Tibial nerve (tissue), 4 donors: ENCODE measurements at regions not wholly inside any gene's neighbourhood (a gene's known extent, or its start where the extent isn't known, plus 50 kb on each side); places are given as distances from the start of the nearest gene placed in this dataset.

Experiments
- EP300 ChIP-seq, 2 donors: sonication (generic); formaldehyde crosslinking; IDR thresholded peaks; one replicate each; pipeline ENCODE4 v1.6.1; 2017; ENCODE audit warnings: antibody characterized with exemption in 2 of 2, mild to moderate bottlenecking in 1 of 2
- TF ChIP-seq, protein P1 (sequence below), 5 experiments: fragments of 200-600 bp in 3 of 5; fragments of 450-650 bp in 2 of 5; sonication (generic) in 3 of 5; IDR thresholded peaks; one replicate each; pipeline ENCODE4 v1.5.1; 2016 to 2019; ENCODE audit warnings: antibody characterized with exemption in 5 of 5, mild to moderate bottlenecking in 3 of 5, moderate library complexity in 2 of 5

DNA sequence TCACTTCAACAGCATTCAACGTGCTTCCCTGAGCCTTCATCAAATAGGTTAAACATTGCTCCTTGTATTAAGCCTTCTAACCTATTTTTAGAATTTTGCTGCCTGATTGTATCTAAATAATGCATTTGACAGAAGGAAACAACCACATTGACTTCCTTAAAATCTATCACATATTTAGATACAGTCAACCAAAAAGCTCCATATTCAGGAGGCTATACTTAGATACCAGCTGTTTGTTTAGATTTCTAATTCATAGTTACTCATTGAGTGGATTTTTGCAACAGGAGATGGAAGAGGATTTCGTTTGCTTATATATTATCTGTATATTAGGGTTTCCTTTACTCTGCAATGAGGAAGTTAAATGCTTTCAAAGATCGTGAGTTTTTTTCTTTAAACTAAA, 241.1 kb upstream of the PPP1R2C start:
- TF ChIP-seq, protein P1, sequence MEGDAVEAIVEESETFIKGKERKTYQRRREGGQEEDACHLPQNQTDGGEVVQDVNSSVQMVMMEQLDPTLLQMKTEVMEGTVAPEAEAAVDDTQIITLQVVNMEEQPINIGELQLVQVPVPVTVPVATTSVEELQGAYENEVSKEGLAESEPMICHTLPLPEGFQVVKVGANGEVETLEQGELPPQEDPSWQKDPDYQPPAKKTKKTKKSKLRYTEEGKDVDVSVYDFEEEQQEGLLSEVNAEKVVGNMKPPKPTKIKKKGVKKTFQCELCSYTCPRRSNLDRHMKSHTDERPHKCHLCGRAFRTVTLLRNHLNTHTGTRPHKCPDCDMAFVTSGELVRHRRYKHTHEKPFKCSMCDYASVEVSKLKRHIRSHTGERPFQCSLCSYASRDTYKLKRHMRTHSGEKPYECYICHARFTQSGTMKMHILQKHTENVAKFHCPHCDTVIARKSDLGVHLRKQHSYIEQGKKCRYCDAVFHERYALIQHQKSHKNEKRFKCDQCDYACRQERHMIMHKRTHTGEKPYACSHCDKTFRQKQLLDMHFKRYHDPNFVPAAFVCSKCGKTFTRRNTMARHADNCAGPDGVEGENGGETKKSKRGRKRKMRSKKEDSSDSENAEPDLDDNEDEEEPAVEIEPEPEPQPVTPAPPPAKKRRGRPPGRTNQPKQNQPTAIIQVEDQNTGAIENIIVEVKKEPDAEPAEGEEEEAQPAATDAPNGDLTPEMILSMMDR (IDR thresholded peaks at IDR 0.05): no peak
- no peak for TF ChIP-seq EP300 (IDR thresholded peaks at IDR 0.05)
